ENCODE measurements at regions not wholly inside any gene's neighbourhood (a gene's known extent, or its start where the extent isn't known, plus 50 kb on each side); places are given as distances from the start of the nearest gene placed in this dataset.

GRCh38 chr14:101031721-101032120, 128.2 kb upstream of the RTL1 start:
- TF ChIP-seq, protein P1, sequence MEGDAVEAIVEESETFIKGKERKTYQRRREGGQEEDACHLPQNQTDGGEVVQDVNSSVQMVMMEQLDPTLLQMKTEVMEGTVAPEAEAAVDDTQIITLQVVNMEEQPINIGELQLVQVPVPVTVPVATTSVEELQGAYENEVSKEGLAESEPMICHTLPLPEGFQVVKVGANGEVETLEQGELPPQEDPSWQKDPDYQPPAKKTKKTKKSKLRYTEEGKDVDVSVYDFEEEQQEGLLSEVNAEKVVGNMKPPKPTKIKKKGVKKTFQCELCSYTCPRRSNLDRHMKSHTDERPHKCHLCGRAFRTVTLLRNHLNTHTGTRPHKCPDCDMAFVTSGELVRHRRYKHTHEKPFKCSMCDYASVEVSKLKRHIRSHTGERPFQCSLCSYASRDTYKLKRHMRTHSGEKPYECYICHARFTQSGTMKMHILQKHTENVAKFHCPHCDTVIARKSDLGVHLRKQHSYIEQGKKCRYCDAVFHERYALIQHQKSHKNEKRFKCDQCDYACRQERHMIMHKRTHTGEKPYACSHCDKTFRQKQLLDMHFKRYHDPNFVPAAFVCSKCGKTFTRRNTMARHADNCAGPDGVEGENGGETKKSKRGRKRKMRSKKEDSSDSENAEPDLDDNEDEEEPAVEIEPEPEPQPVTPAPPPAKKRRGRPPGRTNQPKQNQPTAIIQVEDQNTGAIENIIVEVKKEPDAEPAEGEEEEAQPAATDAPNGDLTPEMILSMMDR (conservative IDR thresholded peaks at IDR 0.05) = no peak
- no peak for TF ChIP-seq ZFX (IDR thresholded peaks at IDR 0.05)
